ENCODE measurements at regions not wholly inside any gene's neighbourhood (a gene's known extent, or its start where the extent isn't known, plus 50 kb on each side); places are given as distances from the start of the nearest gene placed in this dataset.

DNA sequence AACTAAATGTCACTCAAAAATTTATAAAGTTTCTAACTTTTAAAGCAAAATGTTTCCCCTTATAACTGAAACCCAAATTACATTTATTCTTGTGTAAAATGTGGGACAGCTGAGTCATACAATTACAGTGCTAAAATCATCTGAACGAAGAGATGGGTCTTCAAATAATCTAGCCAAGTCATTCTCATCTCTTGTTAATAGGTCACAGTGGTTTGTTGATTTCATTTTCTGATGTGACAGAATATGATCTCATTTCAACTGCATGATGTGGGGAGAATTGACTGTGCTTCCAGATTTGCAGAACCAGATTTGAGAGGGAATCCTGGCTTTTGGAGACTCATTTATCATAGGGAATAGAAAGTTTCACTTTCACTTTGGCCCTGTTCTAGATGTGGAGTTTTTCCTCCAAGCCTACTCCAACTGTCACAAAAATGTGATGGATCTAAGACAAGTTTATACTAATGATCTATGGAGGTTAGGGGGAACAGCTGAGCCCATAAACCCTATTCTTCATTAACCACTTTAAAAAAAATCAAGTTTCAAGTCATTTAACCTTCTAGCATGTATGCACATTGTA, 685.0 kb downstream of the PDCD6IP start:
- no peak for TF ChIP-seq CTCF (IDR thresholded peaks at IDR 0.05)
- no peak for TF ChIP-seq POLR2A (IDR thresholded peaks at IDR 0.05)
